Liver (tissue), 8 donors: ENCODE measurements at regions not wholly inside any gene's neighbourhood (a gene's known extent, or its start where the extent isn't known, plus 50 kb on each side); places are given as distances from the start of the nearest gene placed in this dataset.

Experiments
- DNase-seq: peaks from one replicate; pipeline ENCODE4 v3.0.0-alpha.2; 2017; ENCODE audit warnings: low spot score
- H3K27ac ChIP-seq, 2 donors: one replicate each; pipeline ENCODE4 v1.7.0; 2013; ENCODE audit warnings: inconsistent platforms in 2 of 2, low read length in 2 of 2, control low read depth in 1 of 2, low read depth in 1 of 2, mild to moderate bottlenecking in 1 of 2
- H3K27me3 ChIP-seq, 4 donors: one replicate each; pipeline versions ENCODE4 v1.6.1 to v1.7.0; 2013; ENCODE audit warnings: low read length in 3 of 4, inconsistent platforms in 1 of 4, mild to moderate bottlenecking in 1 of 4, moderate library complexity in 1 of 4; ENCODE audit not compliant: control insufficient read depth in 4 of 4, insufficient read depth in 4 of 4
- H3K36me3 ChIP-seq, 4 donors: one replicate each; pipeline versions ENCODE4 v1.6.1 to v1.7.0; 2013; ENCODE audit warnings: low read length in 3 of 4, mild to moderate bottlenecking in 3 of 4, low read depth in 1 of 4, moderate library complexity in 1 of 4; ENCODE audit not compliant: control insufficient read depth in 4 of 4, insufficient read depth in 3 of 4
- H3K4me1 ChIP-seq, 4 donors: one replicate each; pipeline versions ENCODE4 v1.6.1 to v1.7.0; 2013; ENCODE audit warnings: low read length in 3 of 4, mild to moderate bottlenecking in 3 of 4, moderate library complexity in 1 of 4; ENCODE audit not compliant: control insufficient read depth in 4 of 4, insufficient read depth in 4 of 4
- H3K4me3 ChIP-seq, 3 donors: one replicate each; pipeline versions ENCODE4 v1.6.1 to v1.7.0; 2013; ENCODE audit warnings: low read length in 3 of 3, control low read depth in 1 of 3, low read depth in 1 of 3, mild to moderate bottlenecking in 1 of 3
- H3K9ac ChIP-seq, 2 donors: one replicate each; pipeline ENCODE4 v1.7.0; 2013; ENCODE audit warnings: low read length in 2 of 2, mild to moderate bottlenecking in 2 of 2, moderate library complexity in 2 of 2, control low read depth in 1 of 2, low read depth in 1 of 2
- H3K9me3 ChIP-seq, 4 donors: one replicate each; pipeline versions ENCODE4 v1.6.1 to v1.7.0; 2013; ENCODE audit warnings: low read length in 3 of 4; ENCODE audit not compliant: control insufficient read depth in 4 of 4
- EGR1 ChIP-seq, 2 donors: IDR thresholded peaks; 2 replicates each; pipeline ENCODE4 v1.6.1; 2016 to 2018; ENCODE audit warnings: antibody characterized with exemption in 2 of 2, low read depth in 2 of 2
- FOXA1 ChIP-seq: IDR thresholded peaks from 2 replicates; pipeline ENCODE4 v1.6.1; 2016; ENCODE audit warnings: antibody characterized with exemption
- FOXA2 ChIP-seq: IDR thresholded peaks from 2 replicates; pipeline ENCODE4 v1.6.1; 2016; ENCODE audit warnings: antibody characterized with exemption
- GABPA ChIP-seq, 2 donors: IDR thresholded peaks in 1 of 2; conservative IDR thresholded peaks in 1 of 2; 2 replicates each; pipeline ENCODE4 v1.6.1; 2016; ENCODE audit warnings: antibody characterized with exemption in 2 of 2, mild to moderate bottlenecking in 1 of 2, moderate library complexity in 1 of 2
- HNF4A ChIP-seq, 2 donors: conservative IDR thresholded peaks; 2 replicates each; pipeline ENCODE4 v1.6.1; 2016; ENCODE audit warnings: antibody characterized with exemption in 2 of 2, mild to moderate bottlenecking in 2 of 2
- HNF4G ChIP-seq: IDR thresholded peaks from 2 replicates; pipeline ENCODE4 v1.6.1; 2016; ENCODE audit warnings: antibody characterized with exemption
- JUND ChIP-seq, 2 donors: IDR thresholded peaks; 2 replicates each; pipeline ENCODE4 v1.6.1; 2016; ENCODE audit warnings: antibody characterized with exemption in 2 of 2
- NR2F2 ChIP-seq: IDR thresholded peaks from 2 replicates; pipeline ENCODE4 v1.6.1; 2016; ENCODE audit warnings: antibody characterized with exemption
- RAD21 ChIP-seq, 2 donors: IDR thresholded peaks; 2 replicates each; pipeline ENCODE4 v1.6.1; 2016; ENCODE audit warnings: antibody characterized with exemption in 2 of 2, mild to moderate bottlenecking in 2 of 2
- RXRA ChIP-seq, 2 donors: IDR thresholded peaks; 2 replicates each; pipeline ENCODE4 v1.6.1; 2017 to 2018; ENCODE audit warnings: antibody characterized with exemption in 2 of 2, mild to moderate bottlenecking in 1 of 2
- SP1 ChIP-seq: IDR thresholded peaks from 2 replicates; pipeline ENCODE4 v1.6.1; 2018; ENCODE audit warnings: antibody characterized with exemption, mild to moderate bottlenecking
- TAF1 ChIP-seq: conservative IDR thresholded peaks from 2 replicates; pipeline ENCODE4 v1.6.1; 2016; ENCODE audit warnings: antibody characterized with exemption, mild to moderate bottlenecking
- YY1 ChIP-seq: IDR thresholded peaks from 2 replicates; pipeline ENCODE4 v1.6.1; 2016; ENCODE audit warnings: antibody characterized with exemption, mild to moderate bottlenecking
- WGBS: extraction: QIAGEN DNeasy Blood & Tissue Kit; methylation state at CpG from one replicate; pipeline ENCODE4 v1.1.7; 2013; 5-methylcytosine and 5-hydroxymethylcytosine counted together
- TF ChIP-seq, protein P1 (sequence below): fragments of 150-350 bp; IDR thresholded peaks from 2 replicates; pipeline ENCODE4 v1.5.1; 2017; ENCODE audit warnings: improper control_type of control experiment, low read depth, low read length; ENCODE audit not compliant: missing input control
- TF ChIP-seq, protein P2 (sequence below): IDR thresholded peaks from 2 replicates; pipeline ENCODE4 v1.6.1; 2016; ENCODE audit warnings: antibody characterized with exemption
- TF ChIP-seq, protein P3 (sequence below): IDR thresholded peaks from 2 replicates; pipeline ENCODE4 v1.6.1; 2016; ENCODE audit warnings: antibody characterized with exemption
- TF ChIP-seq, protein P4 (sequence below): IDR thresholded peaks from 2 replicates; pipeline ENCODE4 v1.6.1; 2016; ENCODE audit warnings: antibody characterized with exemption
- TF ChIP-seq, protein P5 (sequence below): IDR thresholded peaks from 2 replicates; pipeline ENCODE4 v1.6.1; 2016; ENCODE audit warnings: antibody characterized with exemption, mild to moderate bottlenecking
- donor health status: healthy.
- donor health status: healthy.
- donor health status: healthy.
- donor health status: healthy.
- donor health status: healthy.

DNA sequence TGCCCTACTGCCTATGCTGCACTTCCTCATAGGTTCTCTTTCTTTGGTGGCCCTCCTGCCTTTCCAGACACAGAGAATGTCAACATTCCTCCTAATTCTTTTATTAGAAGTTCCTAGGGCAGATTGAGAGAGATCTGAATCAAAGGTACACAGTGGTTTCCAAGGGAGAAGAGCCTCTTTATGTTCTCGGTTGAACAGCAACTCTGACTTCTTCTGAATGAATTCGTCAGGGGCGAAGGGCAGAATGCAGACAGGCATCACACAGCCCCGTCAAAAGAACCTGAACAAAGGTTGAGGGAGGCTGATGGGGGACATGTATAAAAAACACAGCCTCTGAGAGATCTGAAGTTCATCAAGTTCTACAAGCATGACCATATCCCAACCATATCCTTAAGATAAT lies 68.1 kb upstream of the DTNBP1 start:
- Histone ChIP-seq H3K9ac (no peak overlapping the region), H3K9me3 (no peaks in the 10 kb centered on the region), H3K4me1 (no peaks in the 10 kb centered on the region), H3K27ac (no peak overlapping the region), H3K36me3 (no peaks in the 10 kb centered on the region), H3K27me3 (peaks cover 0 to 4% (median 0%) of the 10 kb centered on the region in 4 donors), H3K4me3 (no peak overlapping the region)
- no peak for DNase-seq
- no peak for TF ChIP-seq FOXA2
- 84% methylated on average over 4 of the region's 4 CpGs for WGBS

DNA sequence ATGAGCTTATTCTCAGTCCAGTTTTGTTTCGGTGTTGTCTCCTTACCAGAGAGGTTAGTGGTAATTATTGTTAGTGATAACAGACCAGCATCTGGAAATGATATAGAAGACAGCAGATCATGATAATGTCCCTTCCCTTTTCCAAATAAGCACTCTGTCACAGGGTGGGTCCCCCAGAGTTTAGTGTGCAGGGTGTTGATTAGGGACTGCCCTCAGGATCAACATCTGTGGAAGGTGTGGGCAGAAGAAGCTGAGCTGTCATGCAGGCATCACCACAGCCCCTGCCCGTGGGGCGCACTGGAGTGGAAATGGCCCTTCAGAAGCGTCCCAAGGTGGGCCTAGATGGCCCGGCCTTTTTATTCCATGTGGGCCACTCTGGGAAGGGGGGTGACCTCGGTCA lies 67.6 kb upstream of the DTNBP1 start:
- H3K9ac ChIP-seq: no peak overlapping the region
- H3K9me3 ChIP-seq: no peaks in the 10 kb centered on the region
- no peak overlapping the region for H3K27ac ChIP-seq
- TF ChIP-seq SP1 (no peak), RAD21 (IDR thresholded peaks at IDR 0.05) (no peak), TAF1 (no peak), NR2F2 (no peak), HNF4A (conservative IDR thresholded peaks at IDR 0.05) (no peak), JUND (IDR thresholded peaks at IDR 0.05) (no peak), HNF4G (no peak), FOXA2 (no peak), RXRA (IDR thresholded peaks at IDR 0.05) (no peak), YY1 (no peak), FOXA1 (no peak), GABPA (IDR thresholded peaks at IDR 0.05 in 1 of 2, conservative IDR thresholded peaks at IDR 0.05 in 1 of 2) (no peak), EGR1 (IDR thresholded peaks at IDR 0.05; ENCODE audit: low read depth in 2 of 2) (no peak)
- TF ChIP-seq, protein P1, sequence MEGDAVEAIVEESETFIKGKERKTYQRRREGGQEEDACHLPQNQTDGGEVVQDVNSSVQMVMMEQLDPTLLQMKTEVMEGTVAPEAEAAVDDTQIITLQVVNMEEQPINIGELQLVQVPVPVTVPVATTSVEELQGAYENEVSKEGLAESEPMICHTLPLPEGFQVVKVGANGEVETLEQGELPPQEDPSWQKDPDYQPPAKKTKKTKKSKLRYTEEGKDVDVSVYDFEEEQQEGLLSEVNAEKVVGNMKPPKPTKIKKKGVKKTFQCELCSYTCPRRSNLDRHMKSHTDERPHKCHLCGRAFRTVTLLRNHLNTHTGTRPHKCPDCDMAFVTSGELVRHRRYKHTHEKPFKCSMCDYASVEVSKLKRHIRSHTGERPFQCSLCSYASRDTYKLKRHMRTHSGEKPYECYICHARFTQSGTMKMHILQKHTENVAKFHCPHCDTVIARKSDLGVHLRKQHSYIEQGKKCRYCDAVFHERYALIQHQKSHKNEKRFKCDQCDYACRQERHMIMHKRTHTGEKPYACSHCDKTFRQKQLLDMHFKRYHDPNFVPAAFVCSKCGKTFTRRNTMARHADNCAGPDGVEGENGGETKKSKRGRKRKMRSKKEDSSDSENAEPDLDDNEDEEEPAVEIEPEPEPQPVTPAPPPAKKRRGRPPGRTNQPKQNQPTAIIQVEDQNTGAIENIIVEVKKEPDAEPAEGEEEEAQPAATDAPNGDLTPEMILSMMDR: no peak
- TF ChIP-seq, protein P2, sequence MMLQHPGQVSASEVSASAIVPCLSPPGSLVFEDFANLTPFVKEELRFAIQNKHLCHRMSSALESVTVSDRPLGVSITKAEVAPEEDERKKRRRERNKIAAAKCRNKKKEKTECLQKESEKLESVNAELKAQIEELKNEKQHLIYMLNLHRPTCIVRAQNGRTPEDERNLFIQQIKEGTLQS: no peak
- TF ChIP-seq, protein P3, sequence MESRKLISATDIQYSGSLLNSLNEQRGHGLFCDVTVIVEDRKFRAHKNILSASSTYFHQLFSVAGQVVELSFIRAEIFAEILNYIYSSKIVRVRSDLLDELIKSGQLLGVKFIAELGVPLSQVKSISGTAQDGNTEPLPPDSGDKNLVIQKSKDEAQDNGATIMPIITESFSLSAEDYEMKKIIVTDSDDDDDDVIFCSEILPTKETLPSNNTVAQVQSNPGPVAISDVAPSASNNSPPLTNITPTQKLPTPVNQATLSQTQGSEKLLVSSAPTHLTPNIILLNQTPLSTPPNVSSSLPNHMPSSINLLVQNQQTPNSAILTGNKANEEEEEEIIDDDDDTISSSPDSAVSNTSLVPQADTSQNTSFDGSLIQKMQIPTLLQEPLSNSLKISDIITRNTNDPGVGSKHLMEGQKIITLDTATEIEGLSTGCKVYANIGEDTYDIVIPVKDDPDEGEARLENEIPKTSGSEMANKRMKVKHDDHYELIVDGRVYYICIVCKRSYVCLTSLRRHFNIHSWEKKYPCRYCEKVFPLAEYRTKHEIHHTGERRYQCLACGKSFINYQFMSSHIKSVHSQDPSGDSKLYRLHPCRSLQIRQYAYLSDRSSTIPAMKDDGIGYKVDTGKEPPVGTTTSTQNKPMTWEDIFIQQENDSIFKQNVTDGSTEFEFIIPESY: no peak
- TF ChIP-seq, protein P4, sequence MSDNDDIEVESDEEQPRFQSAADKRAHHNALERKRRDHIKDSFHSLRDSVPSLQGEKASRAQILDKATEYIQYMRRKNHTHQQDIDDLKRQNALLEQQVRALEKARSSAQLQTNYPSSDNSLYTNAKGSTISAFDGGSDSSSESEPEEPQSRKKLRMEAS: no peak
- TF ChIP-seq, protein P5, sequence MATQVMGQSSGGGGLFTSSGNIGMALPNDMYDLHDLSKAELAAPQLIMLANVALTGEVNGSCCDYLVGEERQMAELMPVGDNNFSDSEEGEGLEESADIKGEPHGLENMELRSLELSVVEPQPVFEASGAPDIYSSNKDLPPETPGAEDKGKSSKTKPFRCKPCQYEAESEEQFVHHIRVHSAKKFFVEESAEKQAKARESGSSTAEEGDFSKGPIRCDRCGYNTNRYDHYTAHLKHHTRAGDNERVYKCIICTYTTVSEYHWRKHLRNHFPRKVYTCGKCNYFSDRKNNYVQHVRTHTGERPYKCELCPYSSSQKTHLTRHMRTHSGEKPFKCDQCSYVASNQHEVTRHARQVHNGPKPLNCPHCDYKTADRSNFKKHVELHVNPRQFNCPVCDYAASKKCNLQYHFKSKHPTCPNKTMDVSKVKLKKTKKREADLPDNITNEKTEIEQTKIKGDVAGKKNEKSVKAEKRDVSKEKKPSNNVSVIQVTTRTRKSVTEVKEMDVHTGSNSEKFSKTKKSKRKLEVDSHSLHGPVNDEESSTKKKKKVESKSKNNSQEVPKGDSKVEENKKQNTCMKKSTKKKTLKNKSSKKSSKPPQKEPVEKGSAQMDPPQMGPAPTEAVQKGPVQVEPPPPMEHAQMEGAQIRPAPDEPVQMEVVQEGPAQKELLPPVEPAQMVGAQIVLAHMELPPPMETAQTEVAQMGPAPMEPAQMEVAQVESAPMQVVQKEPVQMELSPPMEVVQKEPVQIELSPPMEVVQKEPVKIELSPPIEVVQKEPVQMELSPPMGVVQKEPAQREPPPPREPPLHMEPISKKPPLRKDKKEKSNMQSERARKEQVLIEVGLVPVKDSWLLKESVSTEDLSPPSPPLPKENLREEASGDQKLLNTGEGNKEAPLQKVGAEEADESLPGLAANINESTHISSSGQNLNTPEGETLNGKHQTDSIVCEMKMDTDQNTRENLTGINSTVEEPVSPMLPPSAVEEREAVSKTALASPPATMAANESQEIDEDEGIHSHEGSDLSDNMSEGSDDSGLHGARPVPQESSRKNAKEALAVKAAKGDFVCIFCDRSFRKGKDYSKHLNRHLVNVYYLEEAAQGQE: no peak
- H3K4me1 ChIP-seq: no peaks in the 10 kb centered on the region
- WGBS: 91% methylated on average over 6 of the region's 6 CpGs
- peak; percentile 51 for DNase-seq
- no peaks in the 10 kb centered on the region for H3K36me3 ChIP-seq
- no peak overlapping the region for H3K4me3 ChIP-seq
- peaks cover 0 to 2% (median 0%) of the 10 kb centered on the region in 4 donors for H3K27me3 ChIP-seq
